Stimulated activated CD8-positive, alpha-beta memory T cell treated with anti-CD3 and anti-CD28 coated beads, Interleukin-7, amount 100 ng/mL, for 1 hour (primary cell): ENCODE measurements at regions not wholly inside any gene's neighbourhood (a gene's known extent, or its start where the extent isn't known, plus 50 kb on each side); places are given as distances from the start of the nearest gene placed in this dataset.

Source experiments
- DNase-seq, 2 donors: peaks; one replicate each; pipeline ENCODE4 v3.0.0-alpha.2; 2020; ENCODE audit warnings: low read depth in 2 of 2

GRCh38 chr2:8078705-8079104, 603.2 kb upstream of the ID2 start:
- DNase-seq: no peak

GRCh38 chr2:8080063-8080462, 601.8 kb upstream of the ID2 start:
- DNase-seq: no peak

GRCh38 chr2:8081130-8081529, 600.7 kb upstream of the ID2 start:
- no peak for DNase-seq

GRCh38 chr2:8082840-8083239, 599.0 kb upstream of the ID2 start:
- no peak for DNase-seq

GRCh38 chr2:8086357-8086756, 595.5 kb upstream of the ID2 start:
- no peak for DNase-seq

GRCh38 chr2:8086796-8087479, 594.9 kb upstream of the ID2 start:
- no peak for DNase-seq

- no peak for DNase-seq
Observed at GRCh38 chr2:8087480-8087840, 594.4 kb upstream of the ID2 start.

GRCh38 chr2:8088810-8089209, 593.0 kb upstream of the ID2 start:
- no peak for DNase-seq

GRCh38 chr2:8089596-8089995, 592.3 kb upstream of the ID2 start:
- no peak for DNase-seq

- DNase-seq: no peak
Observed at GRCh38 chr2:8090748-8091700, 590.8 kb upstream of the ID2 start.

- no peak for DNase-seq
Observed at GRCh38 chr2:8094526-8094925, 587.3 kb upstream of the ID2 start.

- no peak for DNase-seq
Observed at GRCh38 chr2:8095978-8096377, 585.9 kb upstream of the ID2 start.

GRCh38 chr2:8096484-8096883, 585.4 kb upstream of the ID2 start:
- DNase-seq: no peak

GRCh38 chr2:8098476-8099266, 583.2 kb upstream of the ID2 start:
- no peak for DNase-seq

- DNase-seq: no peak
Observed at GRCh38 chr2:8099267-8099582, 582.6 kb upstream of the ID2 start.

GRCh38 chr2:8101614-8102277, 580.1 kb upstream of the ID2 start:
- DNase-seq: no peak

GRCh38 chr2:8102470-8102869, 579.4 kb upstream of the ID2 start:
- no peak for DNase-seq

GRCh38 chr2:8103085-8103708, 578.7 kb upstream of the ID2 start:
- no peak for DNase-seq

GRCh38 chr2:8107150-8107549, 574.7 kb upstream of the ID2 start:
- DNase-seq: no peak

GRCh38 chr2:8107621-8108378, 574.1 kb upstream of the ID2 start:
- no peak for DNase-seq

- DNase-seq: no peak
Observed at GRCh38 chr2:8110716-8111115, 571.1 kb upstream of the ID2 start.
